ENCODE measurements at regions not wholly inside any gene's neighbourhood (a gene's known extent, or its start where the extent isn't known, plus 50 kb on each side); places are given as distances from the start of the nearest gene placed in this dataset.

DNA sequence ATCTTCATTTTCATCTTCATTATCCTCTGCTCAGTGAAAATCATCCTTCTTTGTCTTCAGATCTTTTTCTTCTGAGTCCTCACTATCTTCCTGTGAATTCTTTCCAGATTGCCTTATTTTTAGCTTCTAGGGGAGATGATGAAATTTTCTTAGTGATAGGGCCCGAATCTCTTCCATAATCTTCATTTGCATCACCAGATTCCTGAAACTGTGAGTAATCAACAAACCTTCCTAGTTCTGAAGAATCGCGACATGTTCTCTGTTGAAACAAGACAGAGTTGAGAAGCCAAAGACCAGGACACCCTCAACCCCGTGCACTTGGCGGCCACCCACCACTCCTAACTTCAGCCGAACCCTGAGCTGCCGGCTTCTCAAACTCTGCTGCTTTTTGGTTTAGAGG, 92.8 kb upstream of the CDC42BPA start:
- TF ChIP-seq, protein P1, sequence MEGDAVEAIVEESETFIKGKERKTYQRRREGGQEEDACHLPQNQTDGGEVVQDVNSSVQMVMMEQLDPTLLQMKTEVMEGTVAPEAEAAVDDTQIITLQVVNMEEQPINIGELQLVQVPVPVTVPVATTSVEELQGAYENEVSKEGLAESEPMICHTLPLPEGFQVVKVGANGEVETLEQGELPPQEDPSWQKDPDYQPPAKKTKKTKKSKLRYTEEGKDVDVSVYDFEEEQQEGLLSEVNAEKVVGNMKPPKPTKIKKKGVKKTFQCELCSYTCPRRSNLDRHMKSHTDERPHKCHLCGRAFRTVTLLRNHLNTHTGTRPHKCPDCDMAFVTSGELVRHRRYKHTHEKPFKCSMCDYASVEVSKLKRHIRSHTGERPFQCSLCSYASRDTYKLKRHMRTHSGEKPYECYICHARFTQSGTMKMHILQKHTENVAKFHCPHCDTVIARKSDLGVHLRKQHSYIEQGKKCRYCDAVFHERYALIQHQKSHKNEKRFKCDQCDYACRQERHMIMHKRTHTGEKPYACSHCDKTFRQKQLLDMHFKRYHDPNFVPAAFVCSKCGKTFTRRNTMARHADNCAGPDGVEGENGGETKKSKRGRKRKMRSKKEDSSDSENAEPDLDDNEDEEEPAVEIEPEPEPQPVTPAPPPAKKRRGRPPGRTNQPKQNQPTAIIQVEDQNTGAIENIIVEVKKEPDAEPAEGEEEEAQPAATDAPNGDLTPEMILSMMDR (IDR thresholded peaks at IDR 0.05): no peak
- TF ChIP-seq POLR2AphosphoS5 (IDR thresholded peaks at IDR 0.05; ENCODE audit: low read depth, low read length) (no peak), TCF7L2 (IDR thresholded peaks at IDR 0.05; ENCODE audit: low read depth, low read length) (no peak)
- TF ChIP-seq, protein P2, sequence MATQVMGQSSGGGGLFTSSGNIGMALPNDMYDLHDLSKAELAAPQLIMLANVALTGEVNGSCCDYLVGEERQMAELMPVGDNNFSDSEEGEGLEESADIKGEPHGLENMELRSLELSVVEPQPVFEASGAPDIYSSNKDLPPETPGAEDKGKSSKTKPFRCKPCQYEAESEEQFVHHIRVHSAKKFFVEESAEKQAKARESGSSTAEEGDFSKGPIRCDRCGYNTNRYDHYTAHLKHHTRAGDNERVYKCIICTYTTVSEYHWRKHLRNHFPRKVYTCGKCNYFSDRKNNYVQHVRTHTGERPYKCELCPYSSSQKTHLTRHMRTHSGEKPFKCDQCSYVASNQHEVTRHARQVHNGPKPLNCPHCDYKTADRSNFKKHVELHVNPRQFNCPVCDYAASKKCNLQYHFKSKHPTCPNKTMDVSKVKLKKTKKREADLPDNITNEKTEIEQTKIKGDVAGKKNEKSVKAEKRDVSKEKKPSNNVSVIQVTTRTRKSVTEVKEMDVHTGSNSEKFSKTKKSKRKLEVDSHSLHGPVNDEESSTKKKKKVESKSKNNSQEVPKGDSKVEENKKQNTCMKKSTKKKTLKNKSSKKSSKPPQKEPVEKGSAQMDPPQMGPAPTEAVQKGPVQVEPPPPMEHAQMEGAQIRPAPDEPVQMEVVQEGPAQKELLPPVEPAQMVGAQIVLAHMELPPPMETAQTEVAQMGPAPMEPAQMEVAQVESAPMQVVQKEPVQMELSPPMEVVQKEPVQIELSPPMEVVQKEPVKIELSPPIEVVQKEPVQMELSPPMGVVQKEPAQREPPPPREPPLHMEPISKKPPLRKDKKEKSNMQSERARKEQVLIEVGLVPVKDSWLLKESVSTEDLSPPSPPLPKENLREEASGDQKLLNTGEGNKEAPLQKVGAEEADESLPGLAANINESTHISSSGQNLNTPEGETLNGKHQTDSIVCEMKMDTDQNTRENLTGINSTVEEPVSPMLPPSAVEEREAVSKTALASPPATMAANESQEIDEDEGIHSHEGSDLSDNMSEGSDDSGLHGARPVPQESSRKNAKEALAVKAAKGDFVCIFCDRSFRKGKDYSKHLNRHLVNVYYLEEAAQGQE (IDR thresholded peaks at IDR 0.05; ENCODE audit: insufficient read depth in 1 of 2, low read depth in 2 of 2, low read length in 1 of 2): no peak
